K562 (cell line): ENCODE measurements at regions not wholly inside any gene's neighbourhood (a gene's known extent, or its start where the extent isn't known, plus 50 kb on each side); places are given as distances from the start of the nearest gene placed in this dataset.

Experiments used
- ATAC-seq: fragments of 200-7000 bp; cut with Tn5 transposase; 3 replicates; pipeline ENCODE4 v1.9.1; 2020; ENCODE audit warnings: moderate library complexity
- BruUV-seq: library from RNA; stranded (reverse); fragments of 400-500 nt; replicated peaks from 2 replicates; lab custom pipeline; 2021; lab: Mats Ljungman, UMichigan
- CTCF ChIA-PET: fragments of 300-600 bp; formaldehyde crosslinking; extraction: SDS; loops from one replicate; lab custom pipeline; 2021; ENCODE audit warnings: low intra/inter-chr PET ratio; lab: Yijun Ruan, JAX
- POLR2A ChIA-PET: fragments of 300-600, 350-650 bp; sonication (Branson Sonifier 250); formaldehyde crosslinking; extraction: SDS; loops from one replicate; lab custom pipeline; 2021; ENCODE audit warnings: antibody characterized with exemption, inconsistent platforms; lab: Yijun Ruan, JAX
- DNase-seq, 4 experiments: peaks; one replicate each; pipeline versions ENCODE4 v3.0.0 to v3.0.0-alpha.2; 2011 to 2018; ENCODE audit warnings: low spot score in 3 of 4, mixed read lengths in 3 of 4; ENCODE audit errors: extremely low read depth in 1 of 4
- FAIRE-seq: peaks from 2 replicates; lab custom pipeline; 2011; peaks lifted over from hg19 to GRCh38; lab: Jason Lieb, UNC
- H2AFZ ChIP-seq: 2 replicates; pipeline ENCODE4 v1.6.0; 2011; ENCODE audit warnings: low read depth, low read length, control low read depth, inconsistent platforms
- H3K27ac ChIP-seq: fragments of 200-600 bp; 3 replicates; pipeline ENCODE4 v1.8.0; 2011; ENCODE audit warnings: low read depth, mild to moderate bottlenecking, control low read depth, inconsistent platforms, low read length, moderate library complexity, mixed read lengths; ENCODE audit errors: extremely low read depth
- H3K27me3 ChIP-seq, 2 experiments: fragments of 300-600 bp in 1 of 2; 2 replicates in 1 of 2; 3 replicates in 1 of 2; pipeline versions ENCODE4 v1.6.0 to v1.8.0; 2011; ENCODE audit warnings: inconsistent platforms in 2 of 2, low read length in 2 of 2, mild to moderate bottlenecking in 1 of 2, mixed read lengths in 1 of 2, moderate library complexity in 1 of 2; ENCODE audit not compliant: control insufficient read depth in 2 of 2, insufficient read depth in 2 of 2
- H3K36me3 ChIP-seq: fragments of 300-600 bp; 3 replicates; pipeline ENCODE4 v1.8.0; 2011; ENCODE audit warnings: mild to moderate bottlenecking, low read length, inconsistent platforms; ENCODE audit not compliant: control insufficient read depth, insufficient read depth
- H3K4me1 ChIP-seq, 2 experiments: fragments of 200-600 bp in 1 of 2; replicated peaks in 1 of 2; 2 replicates in 1 of 2; 3 replicates in 1 of 2; pipeline versions ENCODE4 v1.5.1 to v1.8.0; 2011; ENCODE audit warnings: inconsistent platforms in 2 of 2, low read length in 2 of 2, mild to moderate bottlenecking in 1 of 2, mixed read lengths in 1 of 2, moderate library complexity in 1 of 2; ENCODE audit not compliant: control insufficient read depth in 2 of 2, insufficient read depth in 2 of 2
- H3K4me2 ChIP-seq: 2 replicates; pipeline ENCODE4 v1.6.1; 2011; ENCODE audit warnings: low read length, control low read depth, inconsistent platforms, mixed read lengths; ENCODE audit not compliant: insufficient read depth
- H3K4me3 ChIP-seq: fragments of 200-600 bp; sonication (generic), shearing (Covaris generic); 2 replicates; pipeline ENCODE4 v1.5.1; 2016; ENCODE audit warnings: control low read depth, inconsistent platforms
- H3K79me2 ChIP-seq: fragments of 200-600 bp; 3 replicates; pipeline ENCODE4 v1.8.0; 2011; ENCODE audit warnings: low read length, inconsistent platforms; ENCODE audit not compliant: control insufficient read depth, insufficient read depth
- H3K9ac ChIP-seq, 2 experiments: 2 replicates each; pipeline versions ENCODE4 v1.6.0 to v1.6.1; 2011; ENCODE audit warnings: low read depth in 2 of 2, low read length in 2 of 2, control low read depth in 1 of 2, inconsistent platforms in 1 of 2, mild to moderate bottlenecking in 1 of 2, mixed read lengths in 1 of 2; ENCODE audit not compliant: insufficient read depth in 1 of 2
- H3K9me1 ChIP-seq: one replicate; pipeline ENCODE4 v1.6.0; 2011; ENCODE audit warnings: inconsistent platforms, mild to moderate bottlenecking, low read length, moderate library complexity; ENCODE audit not compliant: control insufficient read depth, insufficient read depth
- H3K9me3 ChIP-seq: replicated peaks from 2 replicates; pipeline ENCODE4 v1.5.1; 2011; ENCODE audit warnings: low read depth, low read length, inconsistent platforms; ENCODE audit not compliant: control insufficient read depth, insufficient read depth
- H4K20me1 ChIP-seq: replicated peaks from 2 replicates; pipeline ENCODE4 v1.6.1; 2011; ENCODE audit warnings: low read length, inconsistent platforms, mixed read lengths; ENCODE audit not compliant: control insufficient read depth, insufficient read depth
- ASH1L ChIP-seq: fragments of 450-650 bp; IDR thresholded peaks from 2 replicates; pipeline ENCODE4 v1.6.1; 2018; ENCODE audit warnings: borderline replicate concordance, mild to moderate bottlenecking, low read depth; ENCODE audit not compliant: partially characterized antibody
- CGGBP1 ChIP-seq: fragments of 250-450 bp; sonication (Bioruptor Pico); IDR thresholded peaks from 2 replicates; pipeline ENCODE4 v1.9.0; 2021; ENCODE audit warnings: mild to moderate bottlenecking
- DDX20 ChIP-seq: fragments of 450-650 bp; IDR thresholded peaks from 2 replicates; pipeline ENCODE4 v1.6.1; 2016; ENCODE audit warnings: missing genetic modification characterization, low read depth, mild to moderate bottlenecking, missing compliant biosample characterization, moderate library complexity
- MAFF ChIP-seq: IDR thresholded peaks from 2 replicates; pipeline ENCODE4 v1.6.1; 2012; ENCODE audit warnings: low read length, improper control_type of control experiment
- NFIX ChIP-seq: fragments of 250-450 bp; sonication (Bioruptor Pico); IDR thresholded peaks from 2 replicates; pipeline ENCODE4 v1.4.0; 2020; ENCODE audit warnings: low read depth, mild to moderate bottlenecking, moderate library complexity
- PKNOX1 ChIP-seq: fragments of 450-650 bp; IDR thresholded peaks from 2 replicates; pipeline ENCODE4 v1.6.1; 2016
- SMAD2 ChIP-seq: fragments of 150-350 bp; IDR thresholded peaks from 2 replicates; pipeline ENCODE4 v1.6.1; 2014; ENCODE audit warnings: low read depth, mild to moderate bottlenecking, low read length
- SMARCA5 ChIP-seq: fragments of 450-650 bp; IDR thresholded peaks from 2 replicates; pipeline ENCODE4 v1.6.1; 2016
- SMARCB1 ChIP-seq: IDR thresholded peaks from 2 replicates; pipeline ENCODE4 v1.6.1; 2011; ENCODE audit warnings: improper control_type of control experiment, low read depth; ENCODE audit not compliant: insufficient read length
- TAL1 ChIP-seq: fragments of 450-650 bp; IDR thresholded peaks from 2 replicates; pipeline ENCODE4 v1.6.1; 2016; ENCODE audit warnings: mild to moderate bottlenecking
- TFE3 ChIP-seq: fragments of 450-650 bp; formaldehyde crosslinking; IDR thresholded peaks from 2 replicates; pipeline ENCODE4 v1.4.0; 2020; ENCODE audit warnings: mild to moderate bottlenecking, mixed read lengths
- ZBTB11 ChIP-seq, 3 experiments: fragments of 200-800 bp in 1 of 3; fragments of 250-450 bp in 1 of 3; fragments of 450-650 bp in 1 of 3; sonication (Bioruptor Pico) in 1 of 3; sonication (Bioruptor generic) in 1 of 3; formaldehyde crosslinking in 1 of 3; IDR thresholded peaks; 2 replicates each; pipeline versions ENCODE4 v1.6.1 to v1.8.0; 2016 to 2022; ENCODE audit warnings: mild to moderate bottlenecking in 2 of 3, missing genetic modification characterization in 2 of 3, missing compliant biosample characterization in 1 of 3, moderate library complexity in 1 of 3
- ZNF133 ChIP-seq: fragments of 250-450 bp; sonication (Bioruptor Pico); IDR thresholded peaks from 2 replicates; pipeline ENCODE4 v1.4.0; 2020; ENCODE audit warnings: mild to moderate bottlenecking
- ZNF140 ChIP-seq: fragments of 250-450 bp; sonication (Bioruptor Pico); IDR thresholded peaks from 2 replicates; pipeline ENCODE4 v1.8.0; 2021; ENCODE audit warnings: moderate library complexity, mild to moderate bottlenecking, inconsistent platforms
- WGBS: fragments of 100-300 bp; shearing (Covaris generic); methylation state at CpG from one replicate; pipeline ENCODE4 v1.1.6; 2016; ENCODE audit warnings: low coverage, mixed read lengths; ENCODE audit not compliant: insufficient coverage; ENCODE audit errors: missing lambda C conversion rate; 5-methylcytosine and 5-hydroxymethylcytosine counted together
- in situ Hi-C: fragments of 300-500 bp; cut with MboI; formaldehyde crosslinking; loops from 4 replicates; pipeline ENCODE4 v1.15.0; 2018; ENCODE audit warnings: inconsistent platforms, mixed read lengths
- intact Hi-C: fragments of 100-400 bp; cut with micrococcal nuclease; formaldehyde crosslinking; loops from 2 replicates; pipeline ENCODE4 v1.14.2; 2022

GRCh38 chr10:9452056-9452455 lies 1397.6 kb downstream of the GATA3 start:
- Histone ChIP-seq H3K27me3 (no peaks in the 10 kb centered on the region), H3K4me1 (no peaks in the 10 kb centered on the region), H2AFZ (no peak overlapping the region), H3K4me2 (no peak overlapping the region), H3K9me1 (no peaks in the 10 kb centered on the region), H3K79me2 (no peaks in the 10 kb centered on the region), H3K9me3 (0 out of 2 replicates have a peak, but pooled peaks cover 2% of the 10 kb centered on the region), H3K36me3 (no peaks in the 10 kb centered on the region), H4K20me1 (no peaks in the 10 kb centered on the region), H3K9ac (no peak overlapping the region), H3K4me3 (no peak overlapping the region), H3K27ac (no peak overlapping the region)
- ChIA-PET POLR2A (no interaction called here), CTCF (no interaction called here)
- no peak for ATAC-seq
- no TSS peak for BruUV-seq
- no peak for FAIRE-seq
- 0% methylated on average over 1 of the region's 1 CpG for WGBS
- in situ Hi-C loops (no loop called here), intact Hi-C loops (no loop called here)
- no peak for DNase-seq
- no peak for TF ChIP-seq SMAD2
- no peak for TF ChIP-seq DDX20 (tag)
- no peak for TF ChIP-seq ASH1L
- TF ChIP-seq MAFF: no peak
- no peak for TF ChIP-seq SMARCB1
- no peak for TF ChIP-seq ZNF133
- no peak for TF ChIP-seq SMARCA5
- no peak for TF ChIP-seq ZBTB11 (CRISPR knock-in tag; IDR thresholded peaks at IDR 0.05)
- TF ChIP-seq NFIX: no peak
- TF ChIP-seq TAL1: no peak
- TF ChIP-seq TFE3 (CRISPR knock-in tag): no peak
- no peak for TF ChIP-seq ZNF140 (CRISPR knock-in tag)
- TF ChIP-seq CGGBP1: no peak
- no peak for TF ChIP-seq PKNOX1
